ENCODE measurements at regions not wholly inside any gene's neighbourhood (a gene's known extent, or its start where the extent isn't known, plus 50 kb on each side); places are given as distances from the start of the nearest gene placed in this dataset.

GRCh38 chr1:29732453-29732852 lies 496.1 kb downstream of the PTPRU start:
- DNase-seq (ENCODE audit: extremely low read depth in 1 of 2, low read depth in 1 of 2) = no peak

- no peak for DNase-seq (ENCODE audit: extremely low read depth in 1 of 2, low read depth in 1 of 2)
Measured at GRCh38 chr1:29730623-29731022, 494.3 kb downstream of the PTPRU start.

- DNase-seq (ENCODE audit: extremely low read depth in 1 of 2, low read depth in 1 of 2) = no peak
Measured at GRCh38 chr1:29729281-29729680, 493.0 kb downstream of the PTPRU start.

GRCh38 chr1:29728703-29729102 lies 492.4 kb downstream of the PTPRU start:
- no peak for DNase-seq (ENCODE audit: extremely low read depth in 1 of 2, low read depth in 1 of 2)

- DNase-seq (ENCODE audit: extremely low read depth in 1 of 2, low read depth in 1 of 2) = no peak
Measured at GRCh38 chr1:29725262-29725661, 488.9 kb downstream of the PTPRU start.

GRCh38 chr1:29722598-29722997 lies 486.3 kb downstream of the PTPRU start:
- DNase-seq (ENCODE audit: extremely low read depth in 1 of 2, low read depth in 1 of 2) = no peak

- no peak for DNase-seq (ENCODE audit: extremely low read depth in 1 of 2, low read depth in 1 of 2)
Measured at GRCh38 chr1:29719253-29719652, 482.9 kb downstream of the PTPRU start.

GRCh38 chr1:29718791-29719190 lies 482.5 kb downstream of the PTPRU start:
- DNase-seq (ENCODE audit: extremely low read depth in 1 of 2, low read depth in 1 of 2) = no peak

GRCh38 chr1:29716306-29716705 lies 480.0 kb downstream of the PTPRU start:
- no peak for DNase-seq (ENCODE audit: extremely low read depth in 1 of 2, low read depth in 1 of 2)

- DNase-seq (ENCODE audit: extremely low read depth in 1 of 2, low read depth in 1 of 2) = no peak
Measured at GRCh38 chr1:29713857-29714256, 477.5 kb downstream of the PTPRU start.

GRCh38 chr1:29712801-29713200 lies 476.5 kb downstream of the PTPRU start:
- DNase-seq (ENCODE audit: extremely low read depth in 1 of 2, low read depth in 1 of 2) = no peak

GRCh38 chr1:29712284-29712651 lies 475.9 kb downstream of the PTPRU start:
- no peak for DNase-seq (ENCODE audit: extremely low read depth in 1 of 2, low read depth in 1 of 2)

- peak in 1 of 2 donors; percentile 62 for DNase-seq (ENCODE audit: extremely low read depth in 1 of 2, low read depth in 1 of 2)
Measured at GRCh38 chr1:29711582-29712283, 475.4 kb downstream of the PTPRU start.

GRCh38 chr1:29709704-29710280 lies 473.5 kb downstream of the PTPRU start:
- DNase-seq (ENCODE audit: extremely low read depth in 1 of 2, low read depth in 1 of 2) = no peak

- no peak for DNase-seq (ENCODE audit: extremely low read depth in 1 of 2, low read depth in 1 of 2)
Measured at GRCh38 chr1:29708796-29709703, 472.7 kb downstream of the PTPRU start.

GRCh38 chr1:29708381-29708780 lies 472.1 kb downstream of the PTPRU start:
- DNase-seq (ENCODE audit: extremely low read depth in 1 of 2, low read depth in 1 of 2) = no peak

GRCh38 chr1:29707796-29708195 lies 471.5 kb downstream of the PTPRU start:
- no peak for DNase-seq (ENCODE audit: extremely low read depth in 1 of 2, low read depth in 1 of 2)

GRCh38 chr1:29706936-29707335 lies 470.6 kb downstream of the PTPRU start:
- DNase-seq (ENCODE audit: extremely low read depth in 1 of 2, low read depth in 1 of 2) = peak in 1 of 2 donors; percentile 44

- no peak for DNase-seq (ENCODE audit: extremely low read depth in 1 of 2, low read depth in 1 of 2)
Measured at GRCh38 chr1:29704430-29704829, 468.1 kb downstream of the PTPRU start.

- no peak for DNase-seq (ENCODE audit: extremely low read depth in 1 of 2, low read depth in 1 of 2)
Measured at GRCh38 chr1:29703596-29704370, 467.5 kb downstream of the PTPRU start.

- DNase-seq (ENCODE audit: extremely low read depth in 1 of 2, low read depth in 1 of 2) = no peak
Measured at GRCh38 chr1:29700491-29700890, 464.2 kb downstream of the PTPRU start.
